T-helper 2 cell treated with Interferon-gamma antibody and Interleukin-4, amounts not matched to agents 5 μg/mL and 100 μg/mL, for 36 hours (primary cell): ENCODE measurements at regions not wholly inside any gene's neighbourhood (a gene's known extent, or its start where the extent isn't known, plus 50 kb on each side); places are given as distances from the start of the nearest gene placed in this dataset.

Source experiments
- DNase-seq: peaks from one replicate; pipeline ENCODE4 v3.0.0; 2021; ENCODE audit warnings: low spot score
- H3K27ac Mint-ChIP-seq: one replicate; pipeline ENCODE4 v1.8.0; 2021; ENCODE audit warnings: mild to moderate bottlenecking, mixed read lengths
- H3K27me3 Mint-ChIP-seq: one replicate; pipeline ENCODE4 v1.8.0; 2021; ENCODE audit warnings: low read depth, mixed read lengths
- H3K36me3 Mint-ChIP-seq: one replicate; pipeline ENCODE4 v1.8.0; 2021; ENCODE audit warnings: low read depth, mixed read lengths
- H3K4me1 Mint-ChIP-seq: one replicate; pipeline ENCODE4 v1.8.0; 2021; ENCODE audit warnings: low read depth, mixed read lengths
- H3K4me3 Mint-ChIP-seq: one replicate; pipeline ENCODE4 v1.8.0; 2022; ENCODE audit warnings: mild to moderate bottlenecking, moderate library complexity, mixed read lengths
- H3K9me3 Mint-ChIP-seq: one replicate; pipeline ENCODE4 v1.8.0; 2021; ENCODE audit warnings: mixed read lengths

DNA sequence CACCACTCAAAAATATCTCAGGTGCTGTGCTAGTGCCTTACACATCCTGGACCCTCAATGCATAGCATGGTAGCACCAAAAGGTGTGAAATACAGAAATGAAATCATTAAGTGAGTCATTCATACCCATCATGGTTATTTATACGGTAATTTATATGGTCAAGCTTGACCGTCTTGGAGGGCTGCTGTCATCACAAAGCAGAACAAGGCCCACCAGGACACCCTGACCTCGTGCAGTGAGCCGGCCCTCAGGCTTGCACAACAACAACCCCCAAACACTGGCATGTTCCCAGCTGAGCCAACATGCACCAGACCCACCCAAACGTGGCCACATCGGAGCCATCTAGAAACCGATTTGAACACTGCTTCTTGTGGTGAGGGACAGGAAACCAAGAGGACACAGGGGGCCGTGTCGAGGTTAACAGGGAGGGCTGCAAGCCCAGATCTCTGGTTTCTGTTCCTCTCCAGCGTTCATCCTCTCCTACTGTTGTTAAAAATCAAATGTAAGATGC lies 378.5 kb upstream of the ID2 start:
- Mint-ChIP-seq H3K36me3 (peaks cover 29% of the 10 kb centered on the region), H3K4me1 (peaks cover 84% of the 10 kb centered on the region), H3K9me3 (peaks cover 27% of the 10 kb centered on the region), H3K27me3 (no peaks in the 10 kb centered on the region), H3K27ac (peak overlapping the region; percentile 81), H3K4me3 (peak overlapping the region; percentile 77)
- DNase-seq = peak; percentile 79

DNA sequence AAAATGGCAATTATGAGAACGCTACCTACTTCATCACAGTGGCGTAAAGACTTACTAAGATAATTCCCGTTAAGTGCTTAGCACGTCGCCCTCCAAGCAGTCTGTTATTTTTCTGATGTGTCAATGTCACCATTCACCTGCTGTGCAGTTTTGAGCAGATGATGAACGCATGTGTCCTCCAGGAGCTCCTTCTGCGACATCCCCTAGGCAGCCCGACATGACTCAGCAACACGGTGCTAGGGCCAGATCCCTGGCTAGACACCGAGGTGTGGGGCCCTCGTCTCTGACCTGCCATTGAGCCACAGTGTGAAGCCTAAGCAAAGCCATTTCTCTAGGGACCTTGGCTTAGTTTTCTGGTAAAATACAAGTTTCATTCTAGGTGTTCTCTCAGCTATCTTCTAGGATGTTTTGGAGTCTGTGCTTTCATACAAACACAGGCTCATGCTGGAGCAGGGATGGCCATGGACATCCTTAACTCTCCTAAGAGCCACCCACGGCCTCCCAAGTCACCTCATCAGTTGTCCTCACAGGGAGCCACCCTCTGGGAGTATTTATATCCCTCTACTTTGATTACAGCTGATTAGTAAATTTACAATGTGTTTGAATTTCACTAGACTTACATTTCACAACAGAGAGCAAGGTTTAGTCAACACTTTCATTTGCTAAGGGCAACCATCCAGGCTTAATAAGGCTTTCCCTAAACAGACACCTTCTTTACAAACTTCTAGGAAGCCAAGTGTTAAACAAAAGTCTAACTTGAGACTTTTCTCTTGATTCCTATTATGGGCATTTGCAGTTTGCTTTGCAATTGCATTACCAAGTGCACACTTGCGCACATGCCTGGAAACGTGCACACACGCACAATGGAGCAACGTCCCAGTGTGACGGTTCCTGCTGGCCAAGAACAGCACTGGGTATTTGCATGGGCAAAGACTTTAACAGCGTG lies 376.8 kb upstream of the ID2 start:
- Mint-ChIP-seq H3K9me3 (peaks cover 21% of the 10 kb centered on the region), H3K36me3 (peaks cover 22% of the 10 kb centered on the region), H3K4me3 (no peak overlapping the region), H3K27ac (peak overlapping the region; percentile 1), H3K4me1 (peaks cover 90% of the 10 kb centered on the region), H3K27me3 (no peaks in the 10 kb centered on the region)
- no peak for DNase-seq

DNA sequence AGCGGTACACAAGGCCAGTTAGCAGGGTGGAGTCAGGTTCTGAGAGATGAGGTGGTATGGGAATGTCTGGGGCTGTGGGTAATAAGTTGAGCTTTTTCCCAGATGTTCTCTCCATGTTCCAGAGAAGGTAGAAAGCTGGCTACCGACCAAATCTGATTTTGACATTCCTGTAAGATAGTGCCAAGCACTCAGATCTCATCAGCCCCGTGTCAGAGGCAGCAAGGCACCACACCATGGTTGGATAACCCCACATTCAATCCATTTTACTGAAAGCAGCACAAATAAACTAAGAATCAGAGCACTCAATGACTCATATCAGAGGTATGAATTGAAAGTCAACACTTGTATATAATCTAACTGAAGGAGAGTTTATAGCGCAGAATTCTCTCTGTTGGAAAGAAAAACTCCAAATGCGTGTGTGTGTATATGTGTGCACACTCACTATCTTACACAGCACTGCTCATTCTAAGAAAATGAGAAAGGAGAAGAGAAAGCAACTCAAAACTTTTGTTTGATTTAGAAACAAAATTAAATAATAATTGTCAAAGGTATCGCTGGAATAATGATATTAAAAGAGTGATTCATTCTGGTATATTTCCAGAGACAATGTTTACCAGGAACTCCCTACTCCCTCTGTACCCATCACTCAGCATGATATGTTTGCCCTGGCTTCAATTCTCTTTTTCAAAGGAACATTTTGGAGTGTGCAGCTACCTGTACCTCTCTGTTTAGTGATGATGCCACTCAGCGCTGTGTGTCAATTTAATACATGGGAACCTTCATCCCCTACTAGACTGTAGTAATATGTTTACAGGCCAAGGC lies 375.1 kb upstream of the ID2 start:
- DNase-seq = no peak
- H3K27me3 Mint-ChIP-seq = no peaks in the 10 kb centered on the region
- peaks cover 88% of the 10 kb centered on the region for H3K4me1 Mint-ChIP-seq
- peak overlapping the region; percentile 43 for H3K27ac Mint-ChIP-seq
- H3K36me3 Mint-ChIP-seq = peaks cover 11% of the 10 kb centered on the region
- H3K4me3 Mint-ChIP-seq = no peak overlapping the region
- peaks cover 6% of the 10 kb centered on the region for H3K9me3 Mint-ChIP-seq

DNA sequence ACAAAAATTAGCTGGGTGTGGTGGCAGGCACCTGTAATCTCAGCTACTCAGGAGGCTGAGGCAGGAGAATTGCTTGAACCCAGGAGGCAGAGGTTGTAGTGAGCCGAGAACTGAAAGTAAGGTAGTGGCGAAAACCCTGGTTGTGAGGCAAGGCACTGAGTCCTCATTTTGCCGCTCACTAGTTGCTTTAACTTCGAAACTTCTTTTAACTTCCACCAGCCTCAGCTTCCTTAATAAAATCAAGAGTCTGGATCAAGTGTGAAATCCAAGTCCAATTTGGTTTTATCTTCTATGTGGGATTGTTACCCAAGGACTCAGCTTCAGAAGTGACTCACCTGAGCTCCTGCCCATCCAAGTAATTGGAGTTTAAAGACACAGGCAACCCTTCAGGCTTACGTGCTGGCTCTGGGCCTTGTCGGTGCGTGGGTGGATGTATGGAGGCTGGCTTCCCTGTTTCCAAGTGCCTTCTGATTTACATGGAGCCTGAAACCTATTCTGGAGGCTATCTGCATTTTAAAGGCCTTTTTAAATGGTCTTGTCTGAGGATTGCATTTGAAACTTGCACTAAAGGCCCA lies 374.2 kb upstream of the ID2 start:
- H3K27ac Mint-ChIP-seq = no peak overlapping the region
- no peak for DNase-seq
- peaks cover 88% of the 10 kb centered on the region for H3K4me1 Mint-ChIP-seq
- H3K36me3 Mint-ChIP-seq = peaks cover 8% of the 10 kb centered on the region
- H3K9me3 Mint-ChIP-seq = peaks cover 6% of the 10 kb centered on the region
- no peak overlapping the region for H3K4me3 Mint-ChIP-seq
- H3K27me3 Mint-ChIP-seq = peaks cover 5% of the 10 kb centered on the region

DNA sequence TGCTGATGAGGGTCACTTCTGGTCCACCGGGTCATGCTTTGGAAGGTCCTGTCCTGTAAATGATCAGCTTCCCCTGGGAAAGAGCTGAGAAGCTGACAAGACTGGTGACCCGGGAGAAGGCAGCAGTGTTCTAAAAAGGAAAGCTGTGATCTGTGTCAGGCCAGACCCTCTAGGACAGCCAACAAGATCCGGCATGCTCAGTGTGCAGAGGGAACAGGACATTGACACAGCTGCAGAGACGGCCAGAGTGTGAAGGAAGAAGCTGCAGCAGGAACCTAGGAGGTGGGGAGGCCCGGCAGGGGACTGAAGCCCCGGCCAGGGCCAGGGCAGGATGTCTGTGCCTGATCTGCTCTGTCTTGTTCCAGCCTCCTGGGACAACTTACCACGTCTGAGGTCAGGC lies 372.7 kb upstream of the ID2 start:
- H3K4me1 Mint-ChIP-seq = peaks cover 88% of the 10 kb centered on the region
- no peak overlapping the region for H3K4me3 Mint-ChIP-seq
- peaks cover 5% of the 10 kb centered on the region for H3K27me3 Mint-ChIP-seq
- H3K27ac Mint-ChIP-seq = no peak overlapping the region
- peaks cover 3% of the 10 kb centered on the region for H3K36me3 Mint-ChIP-seq
- no peaks in the 10 kb centered on the region for H3K9me3 Mint-ChIP-seq
- no peak for DNase-seq

DNA sequence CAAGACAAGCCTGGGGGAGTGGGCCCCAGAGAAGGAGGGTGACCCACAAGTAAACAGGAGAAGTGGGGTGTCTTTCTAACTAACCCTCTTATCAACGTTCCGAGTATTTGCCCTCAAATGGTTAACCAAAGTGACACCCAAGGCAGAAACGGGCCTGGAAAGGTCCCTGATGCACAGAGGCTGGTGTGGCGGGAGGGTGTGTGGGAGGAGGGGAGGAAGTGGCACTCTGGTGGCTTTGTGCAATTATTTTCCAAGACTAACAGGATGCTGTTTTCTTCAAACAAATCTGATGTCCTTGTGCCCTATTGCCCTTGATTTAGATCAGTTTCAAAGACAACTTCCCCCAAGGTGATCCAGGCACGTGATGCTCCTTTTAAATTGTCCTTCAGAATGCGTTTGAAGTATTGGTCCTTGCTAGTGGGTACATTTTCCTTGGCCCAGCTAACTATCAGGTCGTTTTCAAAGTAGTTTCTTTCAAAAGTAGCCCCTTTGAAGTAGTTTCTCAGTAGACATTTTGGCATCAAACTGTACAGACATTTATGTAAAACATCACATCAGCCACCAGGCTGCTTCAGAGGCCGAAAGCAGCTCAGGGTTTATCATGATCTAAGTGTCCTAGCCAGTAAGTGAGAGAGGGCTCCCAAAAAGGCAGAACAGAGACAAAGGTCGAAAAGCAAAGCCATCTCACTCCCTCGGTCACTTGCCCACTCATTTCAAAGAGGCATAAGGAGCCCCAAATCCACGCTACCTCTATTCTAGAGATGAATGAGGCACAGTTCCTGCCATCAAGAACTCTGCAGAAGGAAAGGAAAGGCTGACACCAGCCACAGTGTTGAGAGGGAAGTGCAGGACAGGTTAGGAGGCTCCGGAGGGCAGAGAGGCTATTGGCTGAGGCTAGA lies 371.1 kb upstream of the ID2 start:
- H3K9me3 Mint-ChIP-seq = no peaks in the 10 kb centered on the region
- peak overlapping the region; percentile 84 for H3K27ac Mint-ChIP-seq
- DNase-seq = peak; percentile 76
- H3K27me3 Mint-ChIP-seq = peaks cover 7% of the 10 kb centered on the region
- peak overlapping the region; percentile 42 for H3K4me3 Mint-ChIP-seq
- peaks cover 3% of the 10 kb centered on the region for H3K36me3 Mint-ChIP-seq
- H3K4me1 Mint-ChIP-seq = peaks cover 78% of the 10 kb centered on the region

DNA sequence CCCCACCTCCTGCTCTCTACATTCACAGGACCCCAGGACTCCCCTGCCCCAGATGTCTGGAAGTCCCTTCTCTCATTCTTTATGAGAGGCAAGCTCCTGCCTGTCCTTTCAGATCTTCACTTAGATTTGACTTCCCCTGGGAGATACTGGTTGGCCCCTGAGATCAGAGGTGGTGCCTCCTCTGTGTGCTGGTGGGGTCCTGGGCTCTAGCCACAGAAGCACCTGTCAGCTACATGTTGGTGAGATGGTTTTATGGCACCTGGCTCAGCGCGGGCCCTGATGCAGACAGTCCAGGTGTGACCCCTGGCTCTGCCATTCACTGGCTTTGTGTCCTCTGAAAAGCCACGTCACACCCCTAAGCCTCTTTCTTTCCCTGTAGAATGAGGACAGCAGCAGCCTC lies 369.6 kb upstream of the ID2 start:
- Mint-ChIP-seq H3K27ac (peak overlapping the region; percentile 72), H3K4me3 (peak overlapping the region; percentile 55), H3K27me3 (peaks cover 13% of the 10 kb centered on the region), H3K9me3 (peaks cover 4% of the 10 kb centered on the region), H3K4me1 (peaks cover 67% of the 10 kb centered on the region), H3K36me3 (peaks cover 7% of the 10 kb centered on the region)
- no peak for DNase-seq

DNA sequence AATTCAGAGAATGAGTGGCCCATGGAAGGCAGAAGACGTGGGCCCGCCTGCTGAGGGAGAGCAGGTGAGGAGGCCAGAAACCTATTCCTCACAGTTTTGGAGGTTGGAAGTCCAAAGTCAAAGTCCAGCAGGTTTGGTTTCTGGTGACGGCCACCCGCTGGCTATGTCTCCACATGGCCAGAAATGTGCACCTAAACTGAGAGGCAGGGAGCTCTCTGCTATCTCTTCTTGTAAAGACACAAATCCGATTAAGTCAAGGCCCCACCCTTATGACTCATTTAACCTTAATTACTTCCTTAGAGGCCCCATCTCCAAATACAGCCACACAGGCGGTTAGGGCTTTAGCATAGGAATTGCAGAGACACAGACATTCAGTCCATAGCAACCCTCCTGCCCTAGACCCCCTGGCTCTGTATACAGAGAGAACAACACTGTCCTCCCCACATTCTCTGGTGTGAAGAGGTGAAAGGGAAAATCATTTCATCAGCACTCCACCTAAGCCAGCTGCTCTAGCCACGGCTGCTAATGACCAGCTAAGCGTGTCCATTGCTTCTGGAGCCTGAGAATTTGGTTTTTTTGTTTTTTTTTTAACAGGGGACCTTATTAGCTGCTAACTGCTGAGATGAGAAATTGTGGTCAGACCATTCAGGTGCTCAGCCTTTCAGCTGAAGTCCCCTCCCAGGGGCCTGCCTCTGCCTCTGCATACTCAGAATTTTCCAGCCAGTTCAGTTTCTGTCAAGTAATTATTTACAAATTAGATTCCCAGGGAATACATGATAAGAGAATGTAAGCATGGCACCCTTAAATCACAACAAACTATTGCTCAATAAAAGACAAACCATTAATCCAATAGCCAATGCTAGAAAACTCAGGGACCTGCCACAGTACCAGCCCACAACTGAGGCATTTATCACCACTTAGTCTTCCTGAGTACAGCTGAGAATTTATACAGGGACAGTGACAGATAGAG lies 368.7 kb upstream of the ID2 start:
- peaks cover 19% of the 10 kb centered on the region for H3K27me3 Mint-ChIP-seq
- H3K36me3 Mint-ChIP-seq = peaks cover 7% of the 10 kb centered on the region
- DNase-seq = no peak
- H3K4me3 Mint-ChIP-seq = peak overlapping the region; percentile 55
- peaks cover 63% of the 10 kb centered on the region for H3K4me1 Mint-ChIP-seq
- H3K27ac Mint-ChIP-seq = peak overlapping the region; percentile 72
- peaks cover 4% of the 10 kb centered on the region for H3K9me3 Mint-ChIP-seq

DNA sequence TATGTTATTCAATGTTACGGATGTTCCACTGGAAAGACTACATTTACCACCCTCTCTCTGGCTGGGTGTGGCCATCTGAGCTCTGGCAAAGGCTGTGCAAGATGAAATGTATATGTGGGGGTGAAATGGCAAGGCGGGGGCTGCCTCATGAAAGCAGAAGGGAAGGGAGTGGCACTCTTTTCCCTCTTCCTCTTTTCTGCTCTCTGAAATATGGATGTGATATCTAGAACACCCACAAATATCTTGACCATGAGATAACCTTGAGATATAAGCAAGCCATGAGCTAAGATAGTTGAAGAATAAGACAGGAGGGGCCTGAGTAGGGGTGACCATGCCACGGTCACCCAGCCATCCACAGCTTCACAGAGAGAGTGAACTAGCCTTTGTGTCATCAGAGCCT lies 367.8 kb upstream of the ID2 start:
- Mint-ChIP-seq H3K27me3 (peaks cover 22% of the 10 kb centered on the region), H3K9me3 (peaks cover 4% of the 10 kb centered on the region), H3K36me3 (peaks cover 7% of the 10 kb centered on the region), H3K4me1 (peaks cover 59% of the 10 kb centered on the region), H3K27ac (no peak overlapping the region), H3K4me3 (no peak overlapping the region)
- DNase-seq = no peak

DNA sequence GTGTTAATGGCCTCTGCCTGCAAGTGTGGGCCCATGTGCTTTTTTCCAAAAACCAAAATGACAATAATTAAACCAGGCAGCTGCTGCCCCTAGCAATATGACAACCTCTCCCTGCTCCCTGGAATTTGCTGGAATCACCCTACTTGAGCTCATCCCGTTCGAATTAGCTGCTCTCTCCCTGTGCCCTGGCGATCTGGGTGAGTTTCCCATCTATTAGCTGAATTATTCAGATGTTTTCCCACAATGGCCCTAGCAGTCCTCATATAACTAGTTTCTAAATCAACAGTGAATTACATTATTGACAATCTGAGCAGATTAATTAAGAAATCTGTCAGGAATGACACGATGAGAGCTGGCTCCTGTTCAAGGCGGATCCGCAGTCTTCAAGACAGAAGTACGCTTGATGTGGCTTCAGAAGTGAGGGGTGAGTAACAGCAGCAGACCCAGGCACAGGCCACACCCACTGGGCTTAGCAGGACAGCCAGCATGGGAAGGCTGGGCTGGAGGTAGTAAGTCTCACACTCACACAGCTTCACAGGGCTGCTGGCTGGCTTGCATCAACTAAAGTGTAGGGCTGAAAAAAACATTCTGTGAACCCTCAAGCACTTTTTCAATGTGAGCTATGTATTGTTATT lies 366.2 kb upstream of the ID2 start:
- Mint-ChIP-seq H3K4me1 (peaks cover 47% of the 10 kb centered on the region), H3K27me3 (peaks cover 31% of the 10 kb centered on the region), H3K9me3 (peaks cover 5% of the 10 kb centered on the region), H3K27ac (no peak overlapping the region), H3K4me3 (no peak overlapping the region), H3K36me3 (peaks cover 7% of the 10 kb centered on the region)
- DNase-seq = no peak

DNA sequence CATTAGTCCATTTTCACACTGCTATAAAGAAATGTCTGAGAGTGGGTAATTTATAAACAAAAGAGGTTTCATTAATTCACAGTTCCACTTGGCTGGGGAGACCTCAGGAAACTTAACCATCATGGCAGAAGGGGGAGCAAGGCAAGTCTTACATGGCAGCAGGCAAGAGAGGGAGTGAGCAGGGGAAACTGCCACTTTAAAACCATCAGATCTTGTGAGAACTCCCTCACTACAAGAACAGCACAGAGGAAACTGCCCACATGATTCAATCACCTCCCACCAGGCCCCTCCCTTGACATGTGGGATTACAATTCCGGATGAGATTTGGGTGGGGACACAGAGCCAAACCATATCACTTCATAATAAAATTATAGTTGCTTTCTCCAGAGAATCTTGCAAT lies 365.5 kb upstream of the ID2 start:
- Mint-ChIP-seq H3K27me3 (peaks cover 35% of the 10 kb centered on the region), H3K9me3 (peaks cover 7% of the 10 kb centered on the region), H3K4me3 (no peak overlapping the region), H3K36me3 (peaks cover 7% of the 10 kb centered on the region), H3K27ac (no peak overlapping the region), H3K4me1 (peaks cover 40% of the 10 kb centered on the region)
- no peak for DNase-seq

DNA sequence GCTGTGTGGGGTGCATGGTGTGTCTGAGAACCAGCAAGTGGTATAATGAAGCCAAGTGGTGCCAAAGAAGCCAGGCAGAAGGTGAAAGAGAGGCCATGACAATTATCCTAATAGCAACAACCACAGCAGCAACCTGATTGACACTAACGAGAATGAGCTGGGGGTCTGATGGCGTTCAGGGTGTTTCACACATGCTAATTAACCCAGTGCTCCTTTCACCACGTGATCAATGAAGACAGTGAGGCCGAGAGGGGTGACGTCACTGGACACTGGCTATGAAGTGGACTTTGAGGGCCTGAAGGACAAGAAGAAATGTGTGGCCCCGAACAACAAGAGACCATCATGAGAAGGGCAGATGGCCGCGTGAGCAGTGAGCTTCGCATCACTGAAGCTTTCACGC lies 364.4 kb upstream of the ID2 start:
- peaks cover 7% of the 10 kb centered on the region for H3K9me3 Mint-ChIP-seq
- H3K27me3 Mint-ChIP-seq = peaks cover 30% of the 10 kb centered on the region
- H3K36me3 Mint-ChIP-seq = peaks cover 7% of the 10 kb centered on the region
- no peak overlapping the region for H3K4me3 Mint-ChIP-seq
- H3K27ac Mint-ChIP-seq = no peak overlapping the region
- DNase-seq = no peak
- H3K4me1 Mint-ChIP-seq = peaks cover 31% of the 10 kb centered on the region
